ENCODE measurements at regions not wholly inside any gene's neighbourhood (a gene's known extent, or its start where the extent isn't known, plus 50 kb on each side); places are given as distances from the start of the nearest gene placed in this dataset.
A peak's percentile ranks its signal among the peaks of the same experiment; 100 is the strongest.

- no peak for DNase-seq
- no peaks in the 10 kb centered on the region for H3K4me1 ChIP-seq
- H3K27ac ChIP-seq = no peak overlapping the region
- no peak overlapping the region for H3K4me3 ChIP-seq
- no peaks in the 10 kb centered on the region; the same call in 1 of the 2 replicates for H3K27me3 ChIP-seq
- no peaks in the 10 kb centered on the region for H3K36me3 ChIP-seq
- H3K9me3 ChIP-seq (replicated peaks) = no peaks in the 10 kb centered on the region
Measured at GRCh38 chr1:90154711-90155110, 159.8 kb downstream of the ZNF326 start.

- no peaks in the 10 kb centered on the region for H3K36me3 ChIP-seq
Measured at GRCh38 chr1:90149101-90149500, 154.2 kb downstream of the ZNF326 start.

GRCh38 chr1:90147093-90147492 is 152.2 kb downstream of the ZNF326 start:
- Histone ChIP-seq H3K27ac (no peak overlapping the region), H3K4me3 (no peak overlapping the region), H3K36me3 (no peaks in the 10 kb centered on the region), H3K9me3 (replicated peaks) (no peaks in the 10 kb centered on the region), H3K4me1 (no peaks in the 10 kb centered on the region), H3K27me3 (no peaks in the 10 kb centered on the region)
- no peak for DNase-seq

More at GRCh38 chr1:90149101-90149500, 154.2 kb downstream of the ZNF326 start:
- H3K4me1 ChIP-seq = no peaks in the 10 kb centered on the region
- H3K27ac ChIP-seq = no peak overlapping the region
- no peaks in the 10 kb centered on the region for H3K9me3 ChIP-seq (replicated peaks)
- no peaks in the 10 kb centered on the region for H3K27me3 ChIP-seq
- peak in 1 of 2 experiments; percentile 13 for DNase-seq
- H3K4me3 ChIP-seq = no peak overlapping the region

- no peaks in the 10 kb centered on the region for H3K9me3 ChIP-seq (replicated peaks)
- no peaks in the 10 kb centered on the region for H3K4me1 ChIP-seq
- H3K4me3 ChIP-seq = no peak overlapping the region
- no peaks in the 10 kb centered on the region for H3K36me3 ChIP-seq
- no peak overlapping the region for H3K27ac ChIP-seq
- no peak for DNase-seq
- no peaks in the 10 kb centered on the region for H3K27me3 ChIP-seq
Measured at GRCh38 chr1:90144820-90145219, 149.9 kb downstream of the ZNF326 start.

DNA sequence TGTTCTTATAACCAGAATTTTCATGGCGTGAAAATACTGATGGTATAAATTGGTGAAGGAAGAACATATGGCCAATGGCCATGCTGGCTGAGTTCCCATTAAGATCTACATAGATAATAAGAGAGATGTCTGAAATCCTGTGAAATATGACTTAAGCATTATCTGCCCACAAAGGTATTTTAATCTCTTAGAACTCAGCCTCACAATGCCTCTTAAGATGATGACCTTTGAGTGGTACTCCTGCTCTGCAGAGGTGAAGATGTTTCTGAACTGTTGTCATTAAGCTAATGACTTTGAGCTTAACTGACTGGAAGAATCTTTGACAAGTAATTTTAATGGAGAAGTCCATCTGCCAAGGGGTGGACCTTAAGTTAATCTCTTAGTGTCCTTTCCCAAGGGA is 148.7 kb downstream of the ZNF326 start:
- H3K9me3 ChIP-seq (replicated peaks) = no peaks in the 10 kb centered on the region
- H3K4me3 ChIP-seq = no peak overlapping the region
- no peaks in the 10 kb centered on the region for H3K27me3 ChIP-seq
- DNase-seq = no peak
- H3K4me1 ChIP-seq = no peaks in the 10 kb centered on the region
- H3K36me3 ChIP-seq = no peaks in the 10 kb centered on the region
- no peak overlapping the region for H3K27ac ChIP-seq

GRCh38 chr1:90142697-90143096 is 147.8 kb downstream of the ZNF326 start:
- Histone ChIP-seq H3K27ac (no peak overlapping the region), H3K27me3 (no peaks in the 10 kb centered on the region), H3K4me3 (no peak overlapping the region), H3K9me3 (replicated peaks) (no peaks in the 10 kb centered on the region), H3K4me1 (no peaks in the 10 kb centered on the region), H3K36me3 (no peaks in the 10 kb centered on the region)
- DNase-seq = no peak

GRCh38 chr1:90139837-90140236 is 144.9 kb downstream of the ZNF326 start:
- no peaks in the 10 kb centered on the region for H3K4me1 ChIP-seq
- no peak overlapping the region for H3K27ac ChIP-seq
- no peak overlapping the region for H3K4me3 ChIP-seq
- no peak for DNase-seq
- no peaks in the 10 kb centered on the region for H3K36me3 ChIP-seq
- H3K9me3 ChIP-seq (replicated peaks) = no peaks in the 10 kb centered on the region
- H3K27me3 ChIP-seq = no peaks in the 10 kb centered on the region

DNA sequence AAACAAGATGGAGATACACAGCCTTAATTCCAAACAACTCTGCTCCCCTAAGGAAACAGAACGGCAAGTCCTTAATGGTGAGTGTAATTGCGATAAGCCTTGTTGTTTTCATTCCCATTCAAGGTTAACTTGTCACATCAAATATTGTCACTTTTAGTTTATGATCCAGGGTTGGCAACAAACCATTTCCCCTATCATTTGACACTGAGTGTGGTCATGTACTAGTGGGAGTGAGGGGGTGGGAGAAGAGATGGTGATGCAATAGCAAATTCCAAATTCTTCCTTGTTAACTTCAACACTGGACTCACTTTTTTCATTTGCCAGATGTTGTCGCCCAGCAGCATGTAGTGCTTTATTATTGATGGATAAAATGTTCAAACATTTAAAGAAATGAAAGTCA is 140.4 kb downstream of the ZNF326 start:
- no peak overlapping the region for H3K4me3 ChIP-seq
- H3K36me3 ChIP-seq = no peaks in the 10 kb centered on the region
- H3K4me1 ChIP-seq = no peaks in the 10 kb centered on the region
- DNase-seq = no peak
- H3K9me3 ChIP-seq (replicated peaks) = no peaks in the 10 kb centered on the region
- H3K27me3 ChIP-seq = no peaks in the 10 kb centered on the region
- no peak overlapping the region for H3K27ac ChIP-seq

DNA sequence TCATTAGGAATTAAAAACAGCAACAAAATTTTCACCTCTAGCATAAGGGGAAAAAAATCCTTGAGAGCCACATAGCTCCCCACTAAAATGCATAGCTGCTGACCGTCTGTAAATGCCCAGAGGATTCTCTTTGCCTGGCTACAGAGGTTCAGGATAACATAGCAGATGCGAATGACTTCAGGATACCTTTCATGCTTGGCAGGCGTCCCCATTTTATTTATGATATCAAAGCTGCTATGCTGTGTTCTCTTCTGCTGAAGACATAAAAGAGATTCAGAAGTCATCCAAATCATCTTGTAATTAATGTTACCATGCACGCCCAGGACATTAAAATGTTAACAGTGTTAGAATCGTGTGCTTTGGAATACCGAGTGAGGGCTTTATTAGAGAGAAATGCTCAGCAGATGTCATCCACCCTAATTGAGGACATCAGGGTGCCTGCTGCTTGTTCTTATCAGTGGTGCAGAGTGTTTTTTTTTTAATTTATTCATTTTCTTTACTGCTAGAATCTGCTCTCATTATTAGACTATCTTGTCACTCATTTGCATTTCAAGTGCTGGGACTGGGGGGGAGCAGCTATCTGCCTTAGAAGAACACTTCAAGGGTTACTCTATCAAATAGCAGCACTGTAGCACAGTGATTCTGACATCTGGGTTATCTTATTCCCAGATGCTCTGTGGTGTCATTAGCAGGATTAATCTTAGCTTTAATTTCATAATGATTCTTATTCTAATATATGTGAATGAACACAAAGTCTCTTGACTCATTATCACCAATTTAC is 139.5 kb downstream of the ZNF326 start:
- Histone ChIP-seq H3K4me3 (no peak overlapping the region), H3K27me3 (no peaks in the 10 kb centered on the region; the same call in 1 of the 2 replicates), H3K4me1 (no peaks in the 10 kb centered on the region), H3K36me3 (no peaks in the 10 kb centered on the region), H3K27ac (no peak overlapping the region), H3K9me3 (replicated peaks) (no peaks in the 10 kb centered on the region)
- no peak for DNase-seq

GRCh38 chr1:90133133-90133532 is 138.2 kb downstream of the ZNF326 start:
- H3K4me3 ChIP-seq = no peak overlapping the region
- no peaks in the 10 kb centered on the region; the same call in 1 of the 2 replicates for H3K27me3 ChIP-seq
- no peak overlapping the region for H3K27ac ChIP-seq
- no peaks in the 10 kb centered on the region for H3K9me3 ChIP-seq (replicated peaks)
- no peaks in the 10 kb centered on the region for H3K4me1 ChIP-seq
- no peaks in the 10 kb centered on the region for H3K36me3 ChIP-seq
- peak; percentile 28 to 62 for DNase-seq

GRCh38 chr1:90132306-90132705 is 137.4 kb downstream of the ZNF326 start:
- H3K36me3 ChIP-seq = no peaks in the 10 kb centered on the region
- no peaks in the 10 kb centered on the region for H3K9me3 ChIP-seq (replicated peaks)
- H3K27me3 ChIP-seq = no peaks in the 10 kb centered on the region; the same call in 1 of the 2 replicates
- DNase-seq = no peak
- no peak overlapping the region for H3K4me3 ChIP-seq
- H3K27ac ChIP-seq = no peak overlapping the region
- H3K4me1 ChIP-seq = no peaks in the 10 kb centered on the region

- Histone ChIP-seq H3K27ac (no peak overlapping the region), H3K9me3 (replicated peaks) (no peaks in the 10 kb centered on the region), H3K4me3 (no peak overlapping the region), H3K4me1 (no peaks in the 10 kb centered on the region), H3K27me3 (no peaks in the 10 kb centered on the region; the same call in 1 of the 2 replicates), H3K36me3 (no peaks in the 10 kb centered on the region)
- DNase-seq = no peak
Measured at GRCh38 chr1:90127288-90127953, 132.5 kb downstream of the ZNF326 start.

- Histone ChIP-seq H3K4me1 (no peaks in the 10 kb centered on the region), H3K36me3 (no peaks in the 10 kb centered on the region), H3K9me3 (replicated peaks) (no peaks in the 10 kb centered on the region), H3K4me3 (no peak overlapping the region), H3K27me3 (no peaks in the 10 kb centered on the region; the same call in 1 of the 2 replicates), H3K27ac (no peak overlapping the region)
- no peak for DNase-seq
Measured at GRCh38 chr1:90126834-90127233, 131.9 kb downstream of the ZNF326 start.

DNA sequence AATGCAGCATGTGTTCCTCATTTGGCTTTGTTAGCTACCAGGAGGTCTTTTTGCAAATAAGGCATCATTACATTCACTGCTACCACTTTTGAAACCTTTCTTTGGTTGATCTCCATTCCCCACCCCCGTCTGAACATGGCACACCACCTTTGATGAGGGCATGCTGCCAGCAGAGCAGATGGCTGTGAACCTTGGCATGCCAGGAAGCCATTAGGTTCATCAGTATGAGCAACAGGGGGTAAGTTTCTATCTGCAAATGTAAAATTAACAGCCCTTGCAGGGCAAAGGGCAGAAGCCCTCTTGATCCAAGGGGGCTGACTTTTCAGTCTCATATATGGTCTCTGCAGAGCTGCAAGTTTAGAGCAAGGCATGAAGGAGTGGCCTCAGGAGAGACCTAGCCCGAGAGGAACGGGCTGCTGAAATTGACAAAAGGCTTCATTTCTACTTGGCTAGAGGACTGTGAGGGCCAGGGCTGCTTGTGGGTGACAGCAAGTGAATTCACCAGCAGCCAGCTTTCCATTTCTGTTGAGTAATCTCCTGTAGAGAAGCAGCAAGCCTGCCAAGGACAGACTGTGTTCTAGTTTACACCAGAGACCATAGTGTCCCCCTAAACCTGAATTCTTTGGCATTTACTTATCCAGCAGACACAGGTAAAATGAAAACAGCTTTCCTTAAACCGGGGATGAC is 127.9 kb downstream of the ZNF326 start:
- Histone ChIP-seq H3K27me3 (no peaks in the 10 kb centered on the region), H3K9me3 (replicated peaks) (no peaks in the 10 kb centered on the region), H3K27ac (no peak overlapping the region), H3K4me1 (no peaks in the 10 kb centered on the region), H3K36me3 (no peaks in the 10 kb centered on the region), H3K4me3 (no peak overlapping the region)
- DNase-seq = no peak

GRCh38 chr1:90114521-90115141 is 119.7 kb downstream of the ZNF326 start:
- Histone ChIP-seq H3K4me1 (no peaks in the 10 kb centered on the region), H3K4me3 (no peak overlapping the region), H3K36me3 (no peaks in the 10 kb centered on the region), H3K27me3 (no peaks in the 10 kb centered on the region), H3K27ac (no peak overlapping the region), H3K9me3 (replicated peaks) (no peaks in the 10 kb centered on the region)
- DNase-seq = peak; percentile 8 to 71

All from SJCRH30 (cell line).